Left ventricle myocardium inferior (tissue), 1 donor: ENCODE measurements at regions not wholly inside any gene's neighbourhood (a gene's known extent, or its start where the extent isn't known, plus 50 kb on each side); places are given as distances from the start of the nearest gene placed in this dataset.
A peak's percentile ranks its signal among the peaks of the same experiment; 100 is the strongest.

ENCODE experiments used
- DNase-seq: peaks from one replicate; pipeline ENCODE4 v3.0.0-alpha.2; 2020
- H3K27ac ChIP-seq: fragments of 200-600 bp; replicated peaks from 2 replicates; pipeline ENCODE4 v1.8.0; 2021
- H3K27me3 ChIP-seq: fragments of 200-600 bp; 2 replicates; pipeline ENCODE4 v1.8.0; 2021; ENCODE audit warnings: low read depth
- H3K36me3 ChIP-seq: fragments of 200-600 bp; 2 replicates; pipeline ENCODE4 v1.8.0; 2021
- H3K4me1 ChIP-seq: fragments of 200-600 bp; 2 replicates; pipeline ENCODE4 v1.8.0; 2021
- H3K4me3 ChIP-seq: fragments of 200-600 bp; 2 replicates; pipeline ENCODE4 v1.8.0; 2021; ENCODE audit warnings: mild to moderate bottlenecking, moderate library complexity
- H3K9me3 ChIP-seq: fragments of 200-600 bp; replicated peaks from 2 replicates; pipeline ENCODE4 v1.8.0; 2021
- CTCF ChIP-seq: fragments of 200-600 bp; IDR thresholded peaks from 2 replicates; pipeline ENCODE4 v1.8.0; 2021; ENCODE audit warnings: antibody characterized with exemption, mild to moderate bottlenecking, borderline replicate concordance
- intact Hi-C: fragments of 100-400 bp; cut with micrococcal nuclease; formaldehyde crosslinking; loops from one replicate; pipeline ENCODE4 v1.11.0; 2022
- donor health status: DM: no; HTN: yes; CAD: no; lungs with severe emphysema.

GRCh38 chr6:130676773-130677144 is 150.4 kb upstream of the SMLR1 start:
- intact Hi-C loops = no loop called here
- no peak for DNase-seq
- Histone ChIP-seq H3K4me3 (no peak overlapping the region), H3K36me3 (no peaks in the 10 kb centered on the region), H3K4me1 (no peaks in the 10 kb centered on the region), H3K27ac (no peak overlapping the region), H3K9me3 (peaks cover 19% of the 10 kb centered on the region), H3K27me3 (no peaks in the 10 kb centered on the region)
- no peak for TF ChIP-seq CTCF

- Histone ChIP-seq H3K9me3 (peaks cover 19% of the 10 kb centered on the region), H3K27ac (no peak overlapping the region), H3K4me1 (no peaks in the 10 kb centered on the region), H3K4me3 (no peak overlapping the region), H3K27me3 (no peaks in the 10 kb centered on the region), H3K36me3 (no peaks in the 10 kb centered on the region)
- intact Hi-C loops = no loop called here
- no peak for DNase-seq
- TF ChIP-seq CTCF = no peak
Measured at GRCh38 chr6:130677312-130677711, 149.9 kb upstream of the SMLR1 start.

GRCh38 chr6:130677766-130678165 is 149.4 kb upstream of the SMLR1 start:
- H3K4me1 ChIP-seq = no peaks in the 10 kb centered on the region
- no peak for DNase-seq
- no peaks in the 10 kb centered on the region for H3K27me3 ChIP-seq
- peaks cover 19% of the 10 kb centered on the region for H3K9me3 ChIP-seq
- H3K4me3 ChIP-seq = no peak overlapping the region
- TF ChIP-seq CTCF = no peak
- intact Hi-C loops = no loop called here
- H3K36me3 ChIP-seq = no peaks in the 10 kb centered on the region
- H3K27ac ChIP-seq = no peak overlapping the region

- H3K4me3 ChIP-seq = no peak overlapping the region
- no peaks in the 10 kb centered on the region for H3K4me1 ChIP-seq
- TF ChIP-seq CTCF = no peak
- no peak overlapping the region for H3K27ac ChIP-seq
- H3K27me3 ChIP-seq = no peaks in the 10 kb centered on the region
- intact Hi-C loops = no loop called here
- peaks cover 19% of the 10 kb centered on the region for H3K9me3 ChIP-seq
- H3K36me3 ChIP-seq = no peaks in the 10 kb centered on the region
- DNase-seq = no peak
Measured at GRCh38 chr6:130679684-130680083, 147.5 kb upstream of the SMLR1 start.

GRCh38 chr6:130680116-130680515 is 147.1 kb upstream of the SMLR1 start:
- H3K4me3 ChIP-seq = no peak overlapping the region
- intact Hi-C loops = no loop called here
- peaks cover 19% of the 10 kb centered on the region for H3K9me3 ChIP-seq
- TF ChIP-seq CTCF = no peak
- no peaks in the 10 kb centered on the region for H3K36me3 ChIP-seq
- no peaks in the 10 kb centered on the region for H3K27me3 ChIP-seq
- H3K27ac ChIP-seq = no peak overlapping the region
- no peak for DNase-seq
- no peaks in the 10 kb centered on the region for H3K4me1 ChIP-seq

GRCh38 chr6:130681028-130681427 is 146.2 kb upstream of the SMLR1 start:
- Histone ChIP-seq H3K27me3 (no peaks in the 10 kb centered on the region), H3K9me3 (peaks cover 19% of the 10 kb centered on the region), H3K4me3 (no peak overlapping the region), H3K4me1 (no peaks in the 10 kb centered on the region), H3K27ac (peak overlapping the region; percentile 0), H3K36me3 (no peaks in the 10 kb centered on the region)
- DNase-seq = no peak
- intact Hi-C loops = no loop called here
- TF ChIP-seq CTCF = no peak
